ENCODE measurements at regions not wholly inside any gene's neighbourhood (a gene's known extent, or its start where the extent isn't known, plus 50 kb on each side); places are given as distances from the start of the nearest gene placed in this dataset.

DNA sequence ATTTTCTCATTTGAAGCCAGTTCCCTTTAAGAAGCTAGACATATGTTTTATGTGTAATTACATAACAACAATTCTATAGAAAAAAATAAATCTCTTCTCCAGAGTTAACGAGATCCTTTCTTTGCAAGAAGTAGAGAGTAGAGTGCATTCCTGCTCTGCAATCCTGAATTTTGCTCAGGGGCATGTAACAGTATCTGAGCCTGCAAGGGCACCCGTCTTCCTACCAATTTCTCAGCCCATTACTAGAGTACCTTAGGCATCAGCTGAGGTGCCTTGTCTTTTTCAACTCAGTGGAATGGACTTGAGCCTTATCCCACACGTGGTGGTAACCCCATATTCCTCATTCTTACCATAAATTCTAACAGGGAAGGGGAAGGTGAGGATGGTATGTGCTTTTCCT, 205.9 kb downstream of the IKZF2 start:
- no peak overlapping the region for H3K27ac ChIP-seq
- no peak for TF ChIP-seq ZFX (IDR thresholded peaks at IDR 0.05)

DNA sequence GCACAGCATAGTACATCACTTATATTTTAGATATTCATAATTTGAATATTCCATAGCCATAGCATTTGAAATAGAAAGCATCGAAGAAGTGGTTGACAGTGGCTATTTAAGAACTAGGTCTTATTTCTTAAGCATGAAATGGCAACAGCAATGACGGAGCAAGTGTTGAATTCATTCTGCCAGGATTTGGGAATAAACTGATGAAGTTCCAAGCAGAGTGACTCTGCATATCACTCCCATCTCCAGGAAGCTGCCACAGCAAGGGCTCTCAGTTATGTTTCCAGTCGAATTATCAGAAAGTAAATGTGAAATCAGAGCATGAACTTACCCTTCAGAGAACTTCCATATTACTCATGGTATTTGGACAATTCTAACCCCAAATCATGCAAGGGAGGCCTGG, 208.1 kb downstream of the IKZF2 start:
- TF ChIP-seq, protein P1, sequence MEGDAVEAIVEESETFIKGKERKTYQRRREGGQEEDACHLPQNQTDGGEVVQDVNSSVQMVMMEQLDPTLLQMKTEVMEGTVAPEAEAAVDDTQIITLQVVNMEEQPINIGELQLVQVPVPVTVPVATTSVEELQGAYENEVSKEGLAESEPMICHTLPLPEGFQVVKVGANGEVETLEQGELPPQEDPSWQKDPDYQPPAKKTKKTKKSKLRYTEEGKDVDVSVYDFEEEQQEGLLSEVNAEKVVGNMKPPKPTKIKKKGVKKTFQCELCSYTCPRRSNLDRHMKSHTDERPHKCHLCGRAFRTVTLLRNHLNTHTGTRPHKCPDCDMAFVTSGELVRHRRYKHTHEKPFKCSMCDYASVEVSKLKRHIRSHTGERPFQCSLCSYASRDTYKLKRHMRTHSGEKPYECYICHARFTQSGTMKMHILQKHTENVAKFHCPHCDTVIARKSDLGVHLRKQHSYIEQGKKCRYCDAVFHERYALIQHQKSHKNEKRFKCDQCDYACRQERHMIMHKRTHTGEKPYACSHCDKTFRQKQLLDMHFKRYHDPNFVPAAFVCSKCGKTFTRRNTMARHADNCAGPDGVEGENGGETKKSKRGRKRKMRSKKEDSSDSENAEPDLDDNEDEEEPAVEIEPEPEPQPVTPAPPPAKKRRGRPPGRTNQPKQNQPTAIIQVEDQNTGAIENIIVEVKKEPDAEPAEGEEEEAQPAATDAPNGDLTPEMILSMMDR (conservative IDR thresholded peaks at IDR 0.05): no peak
- no peak for TF ChIP-seq ZFX (IDR thresholded peaks at IDR 0.05)
- H3K27ac ChIP-seq: no peak overlapping the region

GRCh38 chr2:212941361-212941760, 210.1 kb downstream of the IKZF2 start:
- TF ChIP-seq ZFX (IDR thresholded peaks at IDR 0.05): no peak
- TF ChIP-seq, protein P1 (conservative IDR thresholded peaks at IDR 0.05): no peak
- no peak overlapping the region for H3K27ac ChIP-seq

- TF ChIP-seq, protein P1 (conservative IDR thresholded peaks at IDR 0.05): no peak
- no peak for TF ChIP-seq ZFX (IDR thresholded peaks at IDR 0.05)
- H3K27ac ChIP-seq: no peak overlapping the region
Observed at GRCh38 chr2:212940816-212941215, 210.6 kb downstream of the IKZF2 start.

- peak overlapping the region; percentile 42 for H3K27ac ChIP-seq
- TF ChIP-seq ZFX (IDR thresholded peaks at IDR 0.05): no peak
- TF ChIP-seq, protein P1 (conservative IDR thresholded peaks at IDR 0.05): no peak
Observed at GRCh38 chr2:212939777-212940531, 211.5 kb downstream of the IKZF2 start.

DNA sequence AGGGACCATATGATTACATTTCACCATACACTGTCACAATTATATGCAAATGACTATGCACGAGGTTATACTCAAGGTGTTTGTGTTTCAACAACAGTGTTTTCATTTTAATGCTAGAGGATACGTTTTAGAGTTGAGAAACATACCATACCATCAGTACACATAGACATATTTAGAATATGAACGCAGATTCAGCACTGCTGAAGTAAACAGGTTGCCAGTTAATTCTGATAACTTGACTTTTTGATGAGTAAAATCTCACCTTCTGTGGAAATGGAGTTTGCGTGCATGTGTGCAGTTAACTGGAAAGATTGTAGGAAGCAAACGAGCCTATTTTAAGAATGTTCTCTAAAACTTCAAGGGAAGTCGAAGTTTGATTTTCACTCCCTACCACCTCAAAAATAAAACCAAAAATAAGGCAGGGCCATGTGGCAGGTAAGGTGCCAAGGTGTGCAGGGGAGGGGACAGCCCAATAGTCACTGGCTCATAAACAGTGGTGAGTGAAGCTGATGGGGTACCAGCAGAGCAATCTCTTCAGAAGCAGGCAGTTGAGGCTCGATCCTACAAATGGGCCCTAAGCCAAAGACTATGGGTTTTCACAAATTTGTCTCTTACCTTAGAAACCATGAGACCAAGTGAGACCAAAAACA, 213.1 kb downstream of the IKZF2 start:
- H3K27ac ChIP-seq: no peak overlapping the region
- TF ChIP-seq, protein P1 (conservative IDR thresholded peaks at IDR 0.05): no peak
- no peak for TF ChIP-seq ZFX (IDR thresholded peaks at IDR 0.05)

DNA sequence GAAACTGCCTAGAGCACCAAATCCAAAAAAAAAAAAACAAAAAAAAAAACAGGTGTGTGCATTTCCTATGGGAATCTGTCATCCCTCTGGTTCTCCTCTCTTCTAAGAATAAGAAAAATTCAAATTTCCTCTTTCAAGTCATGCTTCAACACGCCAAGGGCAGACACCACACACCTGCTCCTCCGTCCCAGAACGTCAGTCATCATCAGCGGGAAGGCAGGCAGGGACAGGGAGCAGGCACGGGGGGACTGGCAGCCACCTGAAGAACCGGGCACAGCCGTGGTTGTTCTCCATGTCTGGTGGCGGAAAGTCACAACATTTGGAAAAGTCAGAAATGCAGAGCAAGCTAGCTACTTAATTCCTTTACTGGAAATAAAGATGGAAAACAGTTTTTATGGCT, 214.8 kb downstream of the IKZF2 start:
- H3K27ac ChIP-seq: no peak overlapping the region
- TF ChIP-seq, protein P1 (conservative IDR thresholded peaks at IDR 0.05): no peak
- TF ChIP-seq ZFX (IDR thresholded peaks at IDR 0.05): no peak
